ENCODE measurements at regions not wholly inside any gene's neighbourhood (a gene's known extent, or its start where the extent isn't known, plus 50 kb on each side); places are given as distances from the start of the nearest gene placed in this dataset.

DNA sequence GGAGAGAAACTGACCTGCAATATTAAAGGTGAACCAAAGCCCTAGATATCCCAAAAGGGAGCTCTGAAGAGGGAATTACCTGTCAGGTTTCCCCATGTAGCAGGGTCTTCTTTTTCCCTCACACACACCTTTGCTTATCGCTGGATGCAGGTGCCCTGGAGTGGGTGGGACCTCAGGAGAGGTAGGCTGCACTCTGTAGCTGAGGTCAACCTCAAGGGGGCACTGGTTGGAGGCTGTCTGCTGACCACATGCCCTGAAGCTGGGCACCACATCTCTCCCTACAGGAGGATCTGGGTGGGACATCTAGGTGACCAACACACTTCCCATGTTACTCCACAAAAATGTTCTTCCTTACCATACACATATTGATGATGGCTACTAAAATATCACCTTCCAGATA lies 298.7 kb upstream of the USP25 start:
- TF ChIP-seq POLR2A (IDR thresholded peaks at IDR 0.05), result no peak
- TF ChIP-seq, protein P1, sequence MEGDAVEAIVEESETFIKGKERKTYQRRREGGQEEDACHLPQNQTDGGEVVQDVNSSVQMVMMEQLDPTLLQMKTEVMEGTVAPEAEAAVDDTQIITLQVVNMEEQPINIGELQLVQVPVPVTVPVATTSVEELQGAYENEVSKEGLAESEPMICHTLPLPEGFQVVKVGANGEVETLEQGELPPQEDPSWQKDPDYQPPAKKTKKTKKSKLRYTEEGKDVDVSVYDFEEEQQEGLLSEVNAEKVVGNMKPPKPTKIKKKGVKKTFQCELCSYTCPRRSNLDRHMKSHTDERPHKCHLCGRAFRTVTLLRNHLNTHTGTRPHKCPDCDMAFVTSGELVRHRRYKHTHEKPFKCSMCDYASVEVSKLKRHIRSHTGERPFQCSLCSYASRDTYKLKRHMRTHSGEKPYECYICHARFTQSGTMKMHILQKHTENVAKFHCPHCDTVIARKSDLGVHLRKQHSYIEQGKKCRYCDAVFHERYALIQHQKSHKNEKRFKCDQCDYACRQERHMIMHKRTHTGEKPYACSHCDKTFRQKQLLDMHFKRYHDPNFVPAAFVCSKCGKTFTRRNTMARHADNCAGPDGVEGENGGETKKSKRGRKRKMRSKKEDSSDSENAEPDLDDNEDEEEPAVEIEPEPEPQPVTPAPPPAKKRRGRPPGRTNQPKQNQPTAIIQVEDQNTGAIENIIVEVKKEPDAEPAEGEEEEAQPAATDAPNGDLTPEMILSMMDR (IDR thresholded peaks at IDR 0.05), result no peak
- TF ChIP-seq POLR2AphosphoS5 (IDR thresholded peaks at IDR 0.05; ENCODE audit: insufficient read depth in 1 of 2, low read depth in 1 of 2), result no peak

Data from vagina (tissue), 2 donors.